Keratinocyte (primary cell): ENCODE measurements at regions not wholly inside any gene's neighbourhood (a gene's known extent, or its start where the extent isn't known, plus 50 kb on each side); places are given as distances from the start of the nearest gene placed in this dataset.

Experiments used
- DNase-seq: peaks from one replicate; pipeline ENCODE4 v3.0.0-alpha.2; 2011; ENCODE audit warnings: low read depth, missing footprints, low spot score
- FAIRE-seq: peaks from 2 replicates; lab custom pipeline; 2011; peaks lifted over from hg19 to GRCh38; lab: Jason Lieb, UNC
- H2AFZ ChIP-seq: 2 replicates; pipeline ENCODE4 v1.6.0; 2012; ENCODE audit warnings: low read length, control low read depth, inconsistent platforms; ENCODE audit not compliant: control insufficient read depth
- H3K27ac ChIP-seq: 2 replicates; pipeline ENCODE4 v1.5.1; 2011; ENCODE audit warnings: low read length; ENCODE audit not compliant: control insufficient read depth, insufficient read depth
- H3K27me3 ChIP-seq: 3 replicates; pipeline ENCODE4 v1.6.0; 2011; ENCODE audit warnings: low read length; ENCODE audit not compliant: control insufficient read depth, insufficient read depth; ENCODE audit errors: extremely low read depth
- H3K36me3 ChIP-seq, 2 experiments: 2 replicates in 1 of 2; 3 replicates in 1 of 2; pipeline ENCODE4 v1.5.1; 2011; ENCODE audit warnings: low read length in 2 of 2, mild to moderate bottlenecking in 1 of 2; ENCODE audit not compliant: control insufficient read depth in 2 of 2, insufficient read depth in 2 of 2; ENCODE audit errors: extremely low read depth in 1 of 2
- H3K4me1 ChIP-seq: 3 replicates; pipeline ENCODE4 v1.5.1; 2011; ENCODE audit warnings: low read length; ENCODE audit not compliant: control insufficient read depth, insufficient read depth; ENCODE audit errors: extremely low read depth
- H3K4me2 ChIP-seq: 3 replicates; pipeline ENCODE4 v1.6.0; 2011; ENCODE audit warnings: low read depth, low read length; ENCODE audit not compliant: control insufficient read depth, insufficient read depth; ENCODE audit errors: extremely low read depth
- H3K4me3 ChIP-seq, 3 experiments: fragments of 200-600 bp in 1 of 3; sonication (generic) in 1 of 3; 2 replicates in 2 of 3; 3 replicates in 1 of 3; pipeline ENCODE4 v1.5.1; 2011 to 2016; ENCODE audit warnings: low read length in 3 of 3, mild to moderate bottlenecking in 3 of 3, control low read depth in 2 of 3, inconsistent platforms in 1 of 3, low read depth in 1 of 3, mixed read lengths in 1 of 3, mixed run types in 1 of 3, moderate library complexity in 1 of 3; ENCODE audit not compliant: control insufficient read depth in 2 of 3, insufficient read depth in 2 of 3; ENCODE audit errors: extremely low read depth in 1 of 3
- H3K79me2 ChIP-seq: 2 replicates; pipeline ENCODE4 v1.6.0; 2012; ENCODE audit warnings: low read length; ENCODE audit not compliant: control insufficient read depth, insufficient read depth
- H3K9ac ChIP-seq: 3 replicates; pipeline ENCODE4 v1.6.0; 2011; ENCODE audit warnings: low read length; ENCODE audit not compliant: control insufficient read depth, insufficient read depth; ENCODE audit errors: extremely low read depth
- H3K9me1 ChIP-seq: 3 replicates; pipeline ENCODE4 v1.6.0; 2011; ENCODE audit warnings: low read length; ENCODE audit not compliant: control insufficient read depth, insufficient read depth; ENCODE audit errors: extremely low read depth
- H3K9me3 ChIP-seq: 2 replicates; pipeline ENCODE4 v1.5.1; 2012; ENCODE audit warnings: low read depth, low read length; ENCODE audit not compliant: control insufficient read depth
- H4K20me1 ChIP-seq: 3 replicates; pipeline ENCODE4 v1.6.0; 2011; ENCODE audit warnings: low read length; ENCODE audit not compliant: control insufficient read depth, insufficient read depth; ENCODE audit errors: extremely low read depth
- CTCF ChIP-seq, 3 experiments: IDR thresholded peaks in 1 of 3; conservative IDR thresholded peaks in 1 of 3; optimal IDR thresholded peaks in 1 of 3; 2 replicates in 2 of 3; 3 replicates in 1 of 3; pipeline versions ENCODE3 to v1.5.1; 2011; ENCODE audit warnings: low read length in 3 of 3, mild to moderate bottlenecking in 3 of 3, moderate library complexity in 2 of 3, control low read depth in 1 of 3, inconsistent platforms in 1 of 3; ENCODE audit not compliant: insufficient read depth in 2 of 3; ENCODE audit errors: extremely low read depth in 1 of 3
- EZH2 ChIP-seq: IDR thresholded peaks from one replicate; pipeline ENCODE4 v1.6.1; 2012; ENCODE audit warnings: inconsistent platforms, mild to moderate bottlenecking, low read length, moderate library complexity
- dilution Hi-C: fragments of 300-500 bp; cut with MboI; formaldehyde crosslinking; loops from one replicate; pipeline ENCODE4 v1.7.0; 2020; ENCODE audit warnings: low sequenced_read_pairs; ENCODE audit not compliant: extremely low pct_ligation_motif_present

GRCh38 chr18:54742659-54743604, 85.3 kb upstream of the RAB27B start:
- FAIRE-seq: no peak
- H3K27ac ChIP-seq: no peak overlapping the region
- no peak overlapping the region for H3K4me3 ChIP-seq
- H4K20me1 ChIP-seq: no peaks in the 10 kb centered on the region
- H3K4me1 ChIP-seq: peaks cover 16% of the 10 kb centered on the region
- H3K9me1 ChIP-seq: no peaks in the 10 kb centered on the region
- H3K9ac ChIP-seq: no peak overlapping the region
- H2AFZ ChIP-seq: no peak overlapping the region
- H3K9me3 ChIP-seq: no peaks in the 10 kb centered on the region
- dilution Hi-C loops: no loop called here
- H3K4me2 ChIP-seq: no peak overlapping the region
- no peaks in the 10 kb centered on the region for H3K36me3 ChIP-seq
- no peak for DNase-seq
- TF ChIP-seq CTCF (optimal IDR thresholded peaks at IDR 0.05 in 1 of 3, IDR thresholded peaks at IDR 0.05 in 1 of 3, conservative IDR thresholded peaks at IDR 0.05 in 1 of 3; ENCODE audit: extremely low read depth in 1 of 3, insufficient read depth in 2 of 3, low read length in 3 of 3) (no peak), EZH2 (no peak)
- no peaks in the 10 kb centered on the region for H3K79me2 ChIP-seq
- H3K27me3 ChIP-seq: no peaks in the 10 kb centered on the region

- Histone ChIP-seq H2AFZ (no peak overlapping the region), H3K4me1 (peaks cover 11% of the 10 kb centered on the region), H3K79me2 (no peaks in the 10 kb centered on the region), H3K27ac (no peak overlapping the region), H3K36me3 (no peaks in the 10 kb centered on the region), H3K4me3 (no peak overlapping the region), H3K27me3 (no peaks in the 10 kb centered on the region), H3K4me2 (no peak overlapping the region), H4K20me1 (no peaks in the 10 kb centered on the region), H3K9ac (no peak overlapping the region), H3K9me1 (no peaks in the 10 kb centered on the region), H3K9me3 (no peaks in the 10 kb centered on the region)
- FAIRE-seq (no peak), DNase-seq (no peak)
- dilution Hi-C loops: no loop called here
- no peak for TF ChIP-seq CTCF (optimal IDR thresholded peaks at IDR 0.05 in 1 of 3, IDR thresholded peaks at IDR 0.05 in 1 of 3, conservative IDR thresholded peaks at IDR 0.05 in 1 of 3; ENCODE audit: extremely low read depth in 1 of 3, insufficient read depth in 2 of 3, low read length in 3 of 3)
- no peak for TF ChIP-seq EZH2
Measured at GRCh38 chr18:54743605-54743995, 84.7 kb upstream of the RAB27B start.
